Spleen (tissue), 11 donors: ENCODE measurements at regions not wholly inside any gene's neighbourhood (a gene's known extent, or its start where the extent isn't known, plus 50 kb on each side); places are given as distances from the start of the nearest gene placed in this dataset.

ENCODE experiments used
- DNase-seq: peaks from one replicate; pipeline ENCODE4 v3.0.0-alpha.2; 2020
- H3K27ac ChIP-seq, 8 donors: fragments of 200-600 bp; sonication (generic) in 7 of 8; 1 replicate in 4 of 8; 2 replicates in 4 of 8; pipeline versions ENCODE4 v1.5.0 to v1.8.0; 2016 to 2021; ENCODE audit warnings: inconsistent platforms in 4 of 8, mild to moderate bottlenecking in 4 of 8, moderate library complexity in 1 of 8
- H3K27me3 ChIP-seq, 7 donors: fragments of 200-600 bp; sonication (generic) in 6 of 7; replicated peaks in 1 of 7; 1 replicate in 4 of 7; 2 replicates in 3 of 7; pipeline versions ENCODE4 v1.5.0 to v1.8.0; 2016 to 2021; ENCODE audit warnings: inconsistent platforms in 3 of 7, mild to moderate bottlenecking in 1 of 7
- H3K36me3 ChIP-seq, 6 donors: fragments of 200-600 bp; sonication (generic) in 5 of 6; 1 replicate in 4 of 6; 2 replicates in 2 of 6; pipeline versions ENCODE4 v1.5.0 to v1.8.0; 2016 to 2021; ENCODE audit warnings: inconsistent platforms in 2 of 6
- H3K4me1 ChIP-seq, 6 donors: fragments of 200-600 bp; sonication (generic) in 5 of 6; 1 replicate in 3 of 6; 2 replicates in 3 of 6; pipeline versions ENCODE4 v1.5.0 to v1.8.0; 2016 to 2021; ENCODE audit warnings: inconsistent platforms in 3 of 6
- H3K4me3 ChIP-seq, 8 donors: fragments of 200-600 bp; sonication (generic) in 7 of 8; 1 replicate in 4 of 8; 2 replicates in 4 of 8; pipeline versions ENCODE4 v1.5.0 to v1.8.0; 2016 to 2021; ENCODE audit warnings: inconsistent platforms in 4 of 8, mild to moderate bottlenecking in 4 of 8, moderate library complexity in 2 of 8
- H3K9me3 ChIP-seq, 8 donors: fragments of 200-600 bp; sonication (generic) in 7 of 8; 1 replicate in 4 of 8; 2 replicates in 4 of 8; pipeline versions ENCODE4 v1.5.0 to v1.8.0; 2016 to 2021; ENCODE audit warnings: inconsistent platforms in 4 of 8
- POLR2A ChIP-seq, 3 donors: fragments of 450-650 bp; IDR thresholded peaks; one replicate each; pipeline ENCODE4 v1.5.1; 2017; ENCODE audit warnings: antibody characterized with exemption in 3 of 3, mild to moderate bottlenecking in 1 of 3
- POLR2AphosphoS5 ChIP-seq, 3 donors: sonication (generic); formaldehyde crosslinking; IDR thresholded peaks; one replicate each; pipeline ENCODE4 v1.5.1; 2017; ENCODE audit warnings: antibody characterized with exemption in 3 of 3
- WGBS, 5 donors: extraction: QIAGEN DNeasy Blood & Tissue Kit in 3 of 5; methylation state at CpG; one replicate each; pipeline versions ENCODE4 v1.1.5 to v1.1.7; 2013 to 2018; 5-methylcytosine and 5-hydroxymethylcytosine counted together
- intact Hi-C: fragments of 100-400 bp; cut with DNase I; formaldehyde crosslinking; loops from one replicate; pipeline ENCODE4 v1.15.0; 2023; ENCODE audit warnings: low total_unique reads
- TF ChIP-seq, protein P1 (sequence below), 11 experiments: fragments of 200-600 bp in 7 of 11; fragments of 450-650 bp in 4 of 11; sonication (generic) in 4 of 11; IDR thresholded peaks in 8 of 11; conservative IDR thresholded peaks in 3 of 11; 1 replicate in 7 of 11; 2 replicates in 4 of 11; pipeline versions ENCODE4 v1.4.0 to v1.8.0; 2016 to 2021; ENCODE audit warnings: antibody characterized with exemption in 11 of 11, inconsistent platforms in 4 of 11, mild to moderate bottlenecking in 1 of 11
- donor health status: healthy with polysubstance abuse.
- donor health status: DM: no; HTN: no; CAD: no; lungs with moderate emphysema.
- donor health status: DM: no; HTN: no; CAD: no.
- donor health status: Bipolar disorder and iron deficiency.
- donor health status: healthy.
- donor health status: DM: no; HTN: no; CAD: no.
- donor health status: DM: yes; HTN: yes; CAD: no.

DNA sequence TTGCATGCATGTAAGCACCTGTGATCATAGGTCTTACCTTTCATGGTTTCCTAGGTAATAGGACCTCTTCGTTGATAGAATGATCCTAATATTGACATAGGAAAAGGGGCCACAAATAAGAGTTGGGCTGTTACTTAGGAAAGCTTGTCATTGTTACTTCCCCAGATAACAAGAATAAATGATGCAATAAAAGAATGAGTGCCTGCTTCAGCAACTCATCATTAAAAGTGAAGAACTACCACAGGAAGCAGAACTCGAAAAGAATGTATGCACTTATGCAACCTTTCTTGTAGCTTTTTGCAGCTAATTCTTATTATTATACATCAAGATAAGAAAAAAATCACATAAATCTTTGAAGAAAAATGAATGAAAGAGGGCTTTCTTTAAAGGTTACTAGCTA, 548.6 kb downstream of the LTN1 start:
- no peak overlapping the region for H3K4me3 ChIP-seq
- DNase-seq: no peak
- TF ChIP-seq, protein P1, sequence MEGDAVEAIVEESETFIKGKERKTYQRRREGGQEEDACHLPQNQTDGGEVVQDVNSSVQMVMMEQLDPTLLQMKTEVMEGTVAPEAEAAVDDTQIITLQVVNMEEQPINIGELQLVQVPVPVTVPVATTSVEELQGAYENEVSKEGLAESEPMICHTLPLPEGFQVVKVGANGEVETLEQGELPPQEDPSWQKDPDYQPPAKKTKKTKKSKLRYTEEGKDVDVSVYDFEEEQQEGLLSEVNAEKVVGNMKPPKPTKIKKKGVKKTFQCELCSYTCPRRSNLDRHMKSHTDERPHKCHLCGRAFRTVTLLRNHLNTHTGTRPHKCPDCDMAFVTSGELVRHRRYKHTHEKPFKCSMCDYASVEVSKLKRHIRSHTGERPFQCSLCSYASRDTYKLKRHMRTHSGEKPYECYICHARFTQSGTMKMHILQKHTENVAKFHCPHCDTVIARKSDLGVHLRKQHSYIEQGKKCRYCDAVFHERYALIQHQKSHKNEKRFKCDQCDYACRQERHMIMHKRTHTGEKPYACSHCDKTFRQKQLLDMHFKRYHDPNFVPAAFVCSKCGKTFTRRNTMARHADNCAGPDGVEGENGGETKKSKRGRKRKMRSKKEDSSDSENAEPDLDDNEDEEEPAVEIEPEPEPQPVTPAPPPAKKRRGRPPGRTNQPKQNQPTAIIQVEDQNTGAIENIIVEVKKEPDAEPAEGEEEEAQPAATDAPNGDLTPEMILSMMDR (IDR thresholded peaks at IDR 0.05 in 8 of 11, conservative IDR thresholded peaks at IDR 0.05 in 3 of 11): no peak
- TF ChIP-seq POLR2A (IDR thresholded peaks at IDR 0.05) (no peak), POLR2AphosphoS5 (IDR thresholded peaks at IDR 0.05) (no peak)
- 60 to 79% (median 66%) methylated on average over 2 of the region's 2 CpGs for WGBS, 5 donors
- peaks cover 0 to 4% (median 0%) of the 10 kb centered on the region in 8 donors for H3K9me3 ChIP-seq
- intact Hi-C loops: no loop called here
- H3K27ac ChIP-seq: no peak overlapping the region
- no peaks in the 10 kb centered on the region for H3K27me3 ChIP-seq
- no peaks in the 10 kb centered on the region for H3K36me3 ChIP-seq
- no peaks in the 10 kb centered on the region for H3K4me1 ChIP-seq

DNA sequence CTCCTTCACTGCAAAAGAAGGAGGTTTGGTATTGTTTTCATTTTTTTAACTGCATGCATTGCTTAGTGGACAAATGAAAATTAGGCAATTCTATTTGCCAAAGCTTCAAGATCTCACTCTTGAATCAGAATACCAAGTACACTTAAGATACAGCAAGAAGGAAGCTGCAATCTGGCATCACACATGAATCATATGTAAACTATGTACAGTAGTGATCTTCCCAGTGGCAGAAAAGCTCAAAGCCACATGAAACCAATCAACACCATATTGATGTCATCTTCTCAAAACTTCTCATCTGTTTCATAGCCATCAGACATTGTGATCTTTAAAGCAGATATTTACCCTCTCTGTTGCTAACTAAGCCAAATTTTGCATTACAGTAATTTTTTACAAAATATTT, 550.1 kb downstream of the LTN1 start:
- no peaks in the 10 kb centered on the region for H3K36me3 ChIP-seq
- no peak overlapping the region for H3K27ac ChIP-seq
- no peak for DNase-seq
- no peak overlapping the region for H3K4me3 ChIP-seq
- intact Hi-C loops: no loop called here
- H3K4me1 ChIP-seq: no peaks in the 10 kb centered on the region
- TF ChIP-seq, protein P1 (IDR thresholded peaks at IDR 0.05 in 8 of 11, conservative IDR thresholded peaks at IDR 0.05 in 3 of 11): no peak
- no peak for TF ChIP-seq POLR2A (IDR thresholded peaks at IDR 0.05)
- TF ChIP-seq POLR2AphosphoS5 (IDR thresholded peaks at IDR 0.05): no peak
- H3K27me3 ChIP-seq: no peaks in the 10 kb centered on the region
- H3K9me3 ChIP-seq: peaks cover 0 to 4% (median 0%) of the 10 kb centered on the region in 8 donors

DNA sequence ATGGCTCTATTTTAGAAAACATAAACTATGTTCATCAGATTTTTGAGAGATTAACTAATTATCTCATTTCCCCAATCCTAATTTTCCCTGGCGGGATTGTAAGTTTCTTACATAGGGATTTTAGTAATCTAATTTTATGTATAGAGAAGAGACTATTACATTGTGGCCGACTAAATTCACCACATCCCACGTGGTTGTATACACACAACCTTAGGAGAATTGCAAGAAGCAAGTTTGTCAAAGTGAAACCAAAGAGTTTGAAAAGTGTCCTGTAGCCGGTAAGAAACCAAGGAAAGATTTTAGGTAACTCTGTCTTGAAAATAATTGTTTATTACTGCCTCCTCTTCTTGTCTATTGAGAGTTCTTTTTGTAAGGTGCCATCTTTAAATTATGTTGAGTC, 550.6 kb downstream of the LTN1 start:
- H3K9me3 ChIP-seq: peaks cover 0 to 4% (median 0%) of the 10 kb centered on the region in 8 donors
- WGBS, 5 donors: 73 to 94% (median 92%) methylated on average over 4 of the region's 4 CpGs
- H3K4me1 ChIP-seq: no peaks in the 10 kb centered on the region
- TF ChIP-seq, protein P1 (IDR thresholded peaks at IDR 0.05 in 8 of 11, conservative IDR thresholded peaks at IDR 0.05 in 3 of 11): no peak
- TF ChIP-seq POLR2AphosphoS5 (IDR thresholded peaks at IDR 0.05): no peak
- no peak for TF ChIP-seq POLR2A (IDR thresholded peaks at IDR 0.05)
- no peaks in the 10 kb centered on the region for H3K27me3 ChIP-seq
- intact Hi-C loops: no loop called here
- H3K27ac ChIP-seq: no peak overlapping the region
- H3K4me3 ChIP-seq: no peak overlapping the region
- no peak for DNase-seq
- H3K36me3 ChIP-seq: no peaks in the 10 kb centered on the region

DNA sequence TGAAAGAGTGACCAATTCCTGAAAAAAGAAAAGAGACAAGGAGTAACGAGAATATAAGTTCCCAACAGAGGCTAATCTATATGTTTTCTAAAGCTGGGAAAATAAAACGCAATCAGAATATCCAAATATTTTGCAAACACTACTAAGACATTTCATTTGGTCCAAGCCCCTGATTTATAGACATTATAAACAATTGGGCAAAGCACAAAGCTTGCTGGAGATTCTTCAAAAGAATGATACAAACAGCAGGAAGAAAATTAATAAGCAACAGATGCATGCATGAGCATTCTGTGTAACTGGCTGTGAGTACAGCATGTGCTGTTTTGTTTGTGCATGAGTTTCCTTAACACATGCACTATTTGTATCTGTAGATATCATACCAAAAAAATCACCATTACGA, 552.9 kb downstream of the LTN1 start:
- no peak overlapping the region for H3K4me3 ChIP-seq
- H3K27me3 ChIP-seq: no peaks in the 10 kb centered on the region
- no peak for TF ChIP-seq POLR2A (IDR thresholded peaks at IDR 0.05)
- TF ChIP-seq, protein P1 (IDR thresholded peaks at IDR 0.05 in 8 of 11, conservative IDR thresholded peaks at IDR 0.05 in 3 of 11): no peak
- no peak for DNase-seq
- no peaks in the 10 kb centered on the region for H3K4me1 ChIP-seq
- WGBS, 5 donors: 82 to 91% (median 88%) methylated on average over 3 of the region's 3 CpGs
- intact Hi-C loops: no loop called here
- H3K36me3 ChIP-seq: no peaks in the 10 kb centered on the region
- no peaks in the 10 kb centered on the region for H3K9me3 ChIP-seq
- no peak overlapping the region for H3K27ac ChIP-seq
